C4-2B (cell line): ENCODE measurements at regions not wholly inside any gene's neighbourhood (a gene's known extent, or its start where the extent isn't known, plus 50 kb on each side); places are given as distances from the start of the nearest gene placed in this dataset.

Experiments used
- H3K27ac ChIP-seq: fragments of 450-650 bp; 2 replicates; pipeline ENCODE4 v1.5.1; 2017
- ZFX ChIP-seq: fragments of 450-650 bp; IDR thresholded peaks from 2 replicates; pipeline ENCODE4 v1.6.1; 2017
- TF ChIP-seq, protein P1 (sequence below): fragments of 450-650 bp; conservative IDR thresholded peaks from 2 replicates; pipeline ENCODE4 v1.5.1; 2017; ENCODE audit warnings: mild to moderate bottlenecking

DNA sequence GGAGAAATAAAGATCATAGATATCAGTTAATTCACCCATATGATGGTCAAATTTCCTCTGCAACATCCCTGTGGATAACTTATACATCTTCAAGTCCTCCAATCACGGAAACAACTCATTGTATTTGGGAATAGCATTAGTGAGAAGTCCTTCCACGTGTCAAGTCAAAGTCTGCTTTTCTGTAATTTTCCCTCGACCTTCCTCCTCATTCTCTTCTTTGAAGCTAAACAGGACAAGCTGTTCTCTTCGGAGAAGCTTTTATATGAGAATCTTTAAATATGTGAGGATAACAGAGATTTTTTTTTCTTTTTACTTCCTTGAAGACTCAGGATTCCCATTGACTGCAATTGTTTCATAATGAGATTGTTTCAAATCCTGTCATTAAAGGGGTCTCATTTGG lies 230.4 kb downstream of the ZPLD1 start:
- H3K27ac ChIP-seq: no peak overlapping the region
- TF ChIP-seq, protein P1, sequence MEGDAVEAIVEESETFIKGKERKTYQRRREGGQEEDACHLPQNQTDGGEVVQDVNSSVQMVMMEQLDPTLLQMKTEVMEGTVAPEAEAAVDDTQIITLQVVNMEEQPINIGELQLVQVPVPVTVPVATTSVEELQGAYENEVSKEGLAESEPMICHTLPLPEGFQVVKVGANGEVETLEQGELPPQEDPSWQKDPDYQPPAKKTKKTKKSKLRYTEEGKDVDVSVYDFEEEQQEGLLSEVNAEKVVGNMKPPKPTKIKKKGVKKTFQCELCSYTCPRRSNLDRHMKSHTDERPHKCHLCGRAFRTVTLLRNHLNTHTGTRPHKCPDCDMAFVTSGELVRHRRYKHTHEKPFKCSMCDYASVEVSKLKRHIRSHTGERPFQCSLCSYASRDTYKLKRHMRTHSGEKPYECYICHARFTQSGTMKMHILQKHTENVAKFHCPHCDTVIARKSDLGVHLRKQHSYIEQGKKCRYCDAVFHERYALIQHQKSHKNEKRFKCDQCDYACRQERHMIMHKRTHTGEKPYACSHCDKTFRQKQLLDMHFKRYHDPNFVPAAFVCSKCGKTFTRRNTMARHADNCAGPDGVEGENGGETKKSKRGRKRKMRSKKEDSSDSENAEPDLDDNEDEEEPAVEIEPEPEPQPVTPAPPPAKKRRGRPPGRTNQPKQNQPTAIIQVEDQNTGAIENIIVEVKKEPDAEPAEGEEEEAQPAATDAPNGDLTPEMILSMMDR: no peak
- no peak for TF ChIP-seq ZFX

DNA sequence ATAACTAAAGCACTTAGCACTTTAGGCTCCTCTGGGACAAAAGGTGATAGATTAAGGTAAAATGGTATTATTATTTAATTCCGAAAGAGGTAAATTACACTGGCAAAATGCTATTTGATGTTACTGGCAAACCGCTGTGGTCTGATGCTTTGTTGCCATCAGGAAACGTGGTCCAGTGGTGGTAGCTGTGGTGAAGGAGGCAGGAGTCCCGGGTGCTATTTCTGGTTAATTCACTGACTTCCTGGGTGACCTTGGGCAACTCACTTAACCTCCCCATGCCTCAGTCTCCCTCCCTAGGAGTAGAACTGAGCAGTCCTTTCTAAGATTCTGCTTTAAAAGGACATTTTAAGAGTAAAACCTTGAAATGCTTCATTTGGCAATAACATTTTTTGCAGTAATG lies 233.4 kb downstream of the ZPLD1 start:
- H3K27ac ChIP-seq: no peak overlapping the region
- no peak for TF ChIP-seq ZFX
- TF ChIP-seq, protein P1: no peak

DNA sequence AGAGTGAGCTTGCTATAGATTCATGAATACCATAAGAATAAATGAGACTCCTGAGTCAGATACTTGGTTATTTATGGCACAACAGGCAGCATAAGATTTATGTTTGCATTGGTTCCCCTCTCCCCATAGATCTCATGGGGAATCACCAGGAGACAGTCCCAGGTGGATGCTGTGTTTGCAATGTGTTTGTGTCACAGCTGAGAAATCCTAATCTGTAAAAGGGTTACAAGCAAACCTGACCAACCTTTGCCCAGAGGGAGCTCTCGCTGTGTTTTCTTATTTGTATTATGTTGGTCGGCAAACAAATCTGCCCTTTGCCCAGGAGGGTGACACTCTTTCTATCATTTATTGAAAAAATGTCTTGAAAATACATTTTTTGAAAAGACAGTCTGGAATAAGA lies 236.2 kb downstream of the ZPLD1 start:
- no peak overlapping the region for H3K27ac ChIP-seq
- no peak for TF ChIP-seq ZFX
- TF ChIP-seq, protein P1: no peak

DNA sequence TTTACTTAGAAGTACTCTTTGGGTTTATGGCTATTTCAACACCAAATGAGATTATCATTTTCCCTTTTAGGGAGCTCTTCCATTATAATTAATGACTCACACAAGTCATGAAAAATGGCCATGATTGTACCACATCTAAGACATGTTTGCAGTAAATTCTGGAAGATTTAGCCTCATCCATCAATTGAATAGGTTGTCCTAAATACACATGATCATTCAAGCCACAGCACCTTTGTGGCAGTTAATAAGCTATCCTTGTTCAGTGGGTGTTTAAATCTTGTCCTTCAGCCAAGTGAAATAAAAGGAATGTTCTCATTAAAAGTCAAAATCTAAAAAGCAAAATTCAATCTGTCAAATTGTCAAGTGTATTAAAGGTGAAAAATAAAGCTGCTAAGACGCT lies 237.5 kb downstream of the ZPLD1 start:
- TF ChIP-seq ZFX: no peak
- TF ChIP-seq, protein P1: no peak
- H3K27ac ChIP-seq: no peak overlapping the region

DNA sequence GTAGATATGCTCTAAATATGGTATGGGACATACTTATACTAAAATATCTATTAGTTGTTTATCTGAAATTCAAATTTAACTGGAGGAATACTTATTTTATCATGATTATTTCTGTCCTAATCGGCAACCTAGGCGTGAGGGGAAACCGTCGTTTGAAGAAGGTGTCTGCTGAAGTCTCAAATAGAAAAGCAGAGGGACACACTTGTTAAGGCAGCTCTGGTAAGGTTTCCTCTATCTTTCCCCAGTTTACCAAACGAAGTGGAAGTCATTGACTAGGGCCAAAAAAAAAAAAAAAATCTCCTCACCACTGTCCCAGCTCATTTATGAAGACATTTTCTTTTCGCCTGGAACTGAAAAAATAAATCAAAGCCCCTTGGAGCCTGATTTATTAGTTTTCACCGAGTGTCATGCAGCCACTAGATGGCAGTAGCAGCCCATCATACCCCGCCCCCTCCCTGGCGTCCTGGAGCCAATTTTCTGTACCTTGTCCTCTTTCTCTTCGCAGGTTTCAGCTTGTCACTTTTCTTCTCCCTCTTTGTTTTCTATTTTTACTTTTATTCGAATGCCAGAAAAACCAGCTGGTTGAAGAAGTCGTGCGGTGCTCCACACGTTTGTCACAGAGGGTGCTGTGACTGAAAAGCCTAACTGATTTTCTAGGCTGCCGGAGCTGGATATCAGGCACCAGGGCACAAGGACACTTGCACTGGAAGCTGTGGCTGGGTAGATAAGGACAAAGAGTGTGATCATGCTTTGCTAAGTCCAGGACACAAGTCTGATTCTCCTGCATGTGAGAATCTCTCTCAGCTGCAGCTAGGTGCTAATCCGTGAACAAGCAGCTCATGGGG lies 238.7 kb downstream of the ZPLD1 start:
- TF ChIP-seq, protein P1: peak; percentile 87
- no peak for TF ChIP-seq ZFX
- H3K27ac ChIP-seq: peak overlapping the region; percentile 75

DNA sequence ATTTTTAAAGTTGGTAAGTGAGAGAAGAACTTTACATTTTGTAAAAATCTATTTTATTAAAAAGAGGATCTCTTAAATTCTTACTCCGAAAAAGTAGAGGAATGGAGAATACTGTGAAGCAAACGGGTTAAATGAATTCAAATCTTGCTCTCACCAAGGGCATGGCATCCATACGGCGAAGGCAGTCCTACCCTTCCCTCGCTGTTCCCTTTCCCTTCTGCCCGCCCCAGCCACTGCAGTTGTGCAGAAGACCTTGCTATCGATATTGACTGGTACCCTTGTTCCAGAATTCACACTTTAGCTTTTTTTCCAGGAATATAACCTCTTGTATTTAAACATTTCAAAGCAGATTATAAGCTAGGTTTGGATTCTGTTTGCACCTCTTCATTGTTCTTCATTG lies 239.5 kb downstream of the ZPLD1 start:
- H3K27ac ChIP-seq: peak overlapping the region; percentile 75; the same call in 1 of the 2 replicates
- no peak for TF ChIP-seq ZFX
- TF ChIP-seq, protein P1: no peak

DNA sequence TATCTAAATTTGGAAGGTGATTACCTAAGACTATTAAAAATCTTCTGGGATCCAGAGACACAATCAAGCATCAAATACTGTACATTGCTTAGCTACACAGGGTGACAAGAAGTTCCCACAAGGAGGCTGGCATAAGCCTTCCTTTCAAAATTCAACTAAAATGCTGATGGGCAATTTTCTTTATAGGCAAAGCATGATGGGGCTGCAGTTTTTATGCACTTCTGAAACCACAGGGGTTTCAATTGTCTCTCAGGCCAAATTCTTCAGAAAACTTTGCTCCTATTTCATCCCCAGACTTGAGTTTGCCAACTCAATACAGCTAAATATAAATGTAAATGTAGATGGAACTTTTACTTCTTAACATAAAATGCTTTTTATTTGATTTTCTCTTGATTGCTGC lies 241.6 kb downstream of the ZPLD1 start:
- no peak overlapping the region for H3K27ac ChIP-seq
- TF ChIP-seq, protein P1: no peak
- TF ChIP-seq ZFX: no peak
